Nucleus accumbens (tissue), 56 donors: ENCODE measurements at regions not wholly inside any gene's neighbourhood (a gene's known extent, or its start where the extent isn't known, plus 50 kb on each side); places are given as distances from the start of the nearest gene placed in this dataset.
"Not testable (repeated sequence)": the region's sequence is repeated elsewhere in the genome, so short reads cannot be mapped to it uniquely, and the experiment has no call there.

Experiments used
- DNase-seq, 56 donors: peaks; one replicate each; lab custom pipeline; 2025; lab: John Stamatoyannopoulos, UW

DNA sequence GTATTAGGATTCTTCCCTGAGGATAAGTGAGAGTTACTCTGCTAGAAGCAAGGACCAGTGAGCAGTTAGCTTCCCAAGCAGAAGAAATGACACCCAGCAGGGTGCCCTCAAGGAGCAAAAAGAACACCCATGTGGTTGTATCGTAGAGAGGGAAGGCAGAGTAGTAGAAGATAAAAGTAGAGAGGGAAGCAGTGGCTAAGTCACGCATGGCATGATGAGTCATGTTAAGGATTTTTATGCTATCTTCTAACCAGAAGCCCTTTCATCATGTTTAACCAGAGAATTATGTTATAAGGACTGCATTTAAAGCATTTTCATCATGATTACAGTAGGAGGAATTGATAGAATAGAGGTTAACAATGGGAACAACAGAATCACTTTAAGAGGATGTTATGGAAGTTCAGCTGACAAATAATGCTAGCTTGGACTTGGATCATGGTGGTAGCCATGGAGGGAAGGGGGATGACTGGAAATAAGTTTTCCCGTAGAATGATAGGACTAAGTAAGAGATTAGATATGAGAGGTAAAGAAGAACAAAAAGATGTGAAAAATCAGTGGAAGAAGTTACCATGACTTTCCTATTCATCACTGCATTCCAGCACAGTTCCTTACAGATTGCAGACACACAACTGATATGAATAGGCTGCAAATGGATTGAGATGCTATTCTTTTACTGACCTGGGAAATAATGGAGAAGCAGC, 383.5 kb upstream of the INTU start:
- no peak for DNase-seq

DNA sequence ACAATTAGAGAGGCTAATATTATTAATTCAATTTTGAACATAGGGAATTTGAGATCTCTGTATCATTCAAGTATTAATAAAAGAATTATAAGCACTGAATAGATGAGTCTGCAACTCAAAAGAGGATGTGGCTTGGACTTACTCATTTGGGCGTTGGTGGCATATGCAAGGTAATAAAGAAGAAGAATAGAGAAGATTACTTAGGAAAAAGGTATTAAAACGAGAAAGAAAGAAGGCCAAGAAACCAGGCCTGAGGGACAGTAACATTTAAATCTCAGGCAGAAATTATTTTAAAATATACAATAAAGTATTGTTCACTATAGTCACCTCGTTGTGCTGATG, 383.0 kb upstream of the INTU start:
- no peak for DNase-seq

- no peak for DNase-seq
Measured at GRCh38 chr4:127250577-127250976, 382.2 kb upstream of the INTU start.

GRCh38 chr4:127251423-127251822, 381.3 kb upstream of the INTU start:
- DNase-seq = no peak

- no peak for DNase-seq
Measured at GRCh38 chr4:127256500-127256899, 376.3 kb upstream of the INTU start.

GRCh38 chr4:127261476-127261875, 371.3 kb upstream of the INTU start:
- DNase-seq = no peak

DNA sequence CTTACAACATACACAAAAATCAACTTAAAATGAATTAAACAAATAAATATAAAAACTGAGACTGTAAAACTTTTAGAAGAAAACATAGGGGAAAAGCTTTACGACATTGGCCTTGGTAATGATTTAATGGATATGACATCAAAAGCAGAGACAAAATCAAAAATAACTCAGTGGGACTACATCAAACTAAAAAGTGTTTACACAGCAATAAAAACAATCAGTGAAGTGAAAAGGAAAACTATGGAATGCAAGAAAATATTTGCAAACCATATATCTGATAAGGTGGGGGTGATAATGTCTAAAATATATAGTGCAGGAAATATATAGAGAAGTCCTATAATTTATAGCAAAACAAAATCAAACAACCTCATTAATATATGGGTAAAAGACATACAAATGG, 364.4 kb upstream of the INTU start:
- no peak for DNase-seq

- not testable (repeated sequence) for DNase-seq
Measured at GRCh38 chr4:127277023-127277422, 355.7 kb upstream of the INTU start.

- DNase-seq = no peak
Measured at GRCh38 chr4:127284236-127284635, 348.5 kb upstream of the INTU start.

DNA sequence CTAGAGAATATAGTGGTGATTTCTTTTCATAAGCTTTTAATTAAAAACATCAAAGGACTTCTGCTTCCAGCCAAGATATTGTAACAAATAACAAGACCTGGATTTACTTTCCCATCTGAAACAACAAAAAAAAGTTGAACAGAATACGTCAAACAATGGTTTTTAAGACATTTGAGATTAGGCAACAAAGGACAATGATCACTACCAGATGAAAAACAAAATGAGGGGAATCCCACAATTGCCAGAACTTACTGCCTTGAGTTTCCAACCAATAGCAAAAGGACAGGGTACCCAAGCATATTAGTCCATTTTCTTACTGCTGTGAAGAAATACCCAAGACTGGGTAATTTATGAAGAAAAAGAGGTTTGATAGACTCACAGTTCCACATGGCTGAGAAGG, 341.4 kb upstream of the INTU start:
- no peak for DNase-seq

DNA sequence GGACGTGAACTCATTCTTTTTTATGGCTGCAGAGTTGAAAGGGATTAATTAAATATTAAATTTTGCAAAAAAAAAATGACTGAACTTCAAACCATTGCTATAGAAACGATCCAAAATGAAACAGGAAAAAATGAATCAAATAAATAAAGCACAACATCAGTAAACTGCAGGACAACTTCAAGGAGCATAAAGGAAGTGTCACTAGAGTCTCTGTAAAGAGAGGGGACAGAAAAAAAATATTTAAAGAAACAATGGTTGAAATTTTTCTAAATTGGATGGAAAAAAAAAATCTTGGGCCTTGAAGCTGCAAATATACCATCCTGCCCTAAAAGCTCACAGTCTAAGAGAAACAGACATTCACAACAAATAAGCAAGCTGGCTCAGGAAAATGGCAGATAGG, 339.3 kb upstream of the INTU start:
- DNase-seq = no peak

DNA sequence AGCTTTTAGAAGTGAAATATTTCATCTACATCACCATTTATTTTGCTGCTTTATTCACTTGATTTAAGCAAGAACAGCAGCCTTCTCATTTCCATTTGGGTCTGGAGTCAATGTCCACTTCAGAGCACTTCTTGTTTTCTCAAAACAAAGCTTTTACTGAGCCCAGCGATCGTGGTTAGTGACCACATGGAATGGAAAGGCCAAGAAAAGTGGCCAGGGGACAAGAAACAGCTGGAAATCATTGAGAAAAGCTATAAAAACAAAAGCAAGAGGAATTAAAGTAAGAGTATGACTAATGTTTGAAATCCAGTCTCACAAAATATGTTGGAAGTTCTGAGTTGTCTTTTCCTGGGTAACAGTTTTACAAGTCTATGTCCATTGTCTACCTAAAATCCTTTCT, 328.4 kb upstream of the INTU start:
- DNase-seq = no peak

DNA sequence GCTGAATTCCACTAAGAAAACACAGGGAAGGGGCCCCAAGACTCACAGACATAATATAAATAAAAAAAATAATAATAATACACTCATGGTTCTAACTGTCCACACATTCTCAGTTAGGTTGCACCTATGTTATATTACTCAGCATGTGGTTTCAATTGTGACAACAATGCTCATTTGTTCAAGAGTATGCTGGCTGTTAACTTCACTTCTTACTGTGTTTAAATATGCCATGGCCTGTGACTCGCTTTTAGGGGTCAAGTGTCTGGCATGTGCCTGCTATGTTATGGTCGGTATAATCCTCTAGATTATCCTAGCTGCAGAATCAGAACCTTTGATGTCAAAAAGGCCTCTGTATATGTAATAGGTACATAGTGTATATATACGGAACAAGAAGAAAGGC, 324.8 kb upstream of the INTU start:
- no peak for DNase-seq

- no peak for DNase-seq
Measured at GRCh38 chr4:127309369-127310102, 323.2 kb upstream of the INTU start.

DNA sequence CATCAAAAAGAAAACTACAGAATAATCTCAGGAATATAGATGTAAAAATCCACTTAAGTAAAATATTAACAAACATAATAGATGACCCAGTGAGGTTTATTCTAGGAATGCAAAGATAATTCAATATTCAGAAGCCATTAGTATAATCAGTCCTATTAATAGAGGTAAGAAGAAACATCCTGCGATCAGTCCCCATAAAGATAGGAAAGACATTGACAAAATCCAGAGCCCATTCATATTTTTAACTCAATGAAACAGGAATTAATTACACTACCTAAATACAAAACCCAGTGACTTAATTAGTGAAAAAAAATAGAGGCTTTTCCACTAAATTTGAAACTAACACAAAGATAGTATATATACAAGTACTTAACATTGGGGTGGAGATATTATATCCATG, 321.4 kb upstream of the INTU start:
- no peak for DNase-seq

DNA sequence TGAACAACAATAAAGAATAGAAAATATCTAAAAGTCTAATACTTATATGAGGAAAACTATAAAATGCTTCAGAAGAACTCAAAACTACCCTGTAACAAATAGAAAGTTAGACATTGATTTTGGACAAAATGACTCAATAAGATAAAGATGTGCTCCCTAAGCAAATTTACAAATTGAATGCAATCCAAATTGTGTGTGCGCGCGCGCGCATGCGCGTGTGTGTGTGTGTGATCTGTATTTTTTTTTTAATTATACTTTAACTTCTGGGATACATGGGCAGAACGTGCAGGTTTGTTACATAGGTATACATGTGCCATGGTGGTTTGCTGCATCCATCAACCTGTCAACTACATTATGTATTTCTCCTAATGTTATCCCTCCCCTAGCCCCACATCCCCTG, 320.8 kb upstream of the INTU start:
- no peak for DNase-seq

DNA sequence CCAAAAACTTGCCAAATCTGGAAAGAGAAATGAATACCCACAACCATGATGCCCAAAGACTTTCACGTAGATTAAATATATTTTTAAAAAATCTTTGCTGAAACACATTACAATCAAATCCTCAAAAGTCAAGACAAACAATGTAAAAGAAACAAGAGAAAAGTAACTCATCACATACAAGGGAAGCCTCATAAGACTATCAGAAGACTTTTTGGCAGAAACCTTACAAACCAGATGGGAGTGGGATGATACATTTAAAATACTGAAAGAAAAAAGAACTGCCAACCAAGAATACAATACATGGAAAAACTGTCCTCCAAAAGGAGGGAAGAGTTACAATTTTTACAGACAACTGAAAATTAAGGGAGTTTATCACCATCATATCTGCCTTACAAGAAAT, 319.0 kb upstream of the INTU start:
- DNase-seq = no peak

DNA sequence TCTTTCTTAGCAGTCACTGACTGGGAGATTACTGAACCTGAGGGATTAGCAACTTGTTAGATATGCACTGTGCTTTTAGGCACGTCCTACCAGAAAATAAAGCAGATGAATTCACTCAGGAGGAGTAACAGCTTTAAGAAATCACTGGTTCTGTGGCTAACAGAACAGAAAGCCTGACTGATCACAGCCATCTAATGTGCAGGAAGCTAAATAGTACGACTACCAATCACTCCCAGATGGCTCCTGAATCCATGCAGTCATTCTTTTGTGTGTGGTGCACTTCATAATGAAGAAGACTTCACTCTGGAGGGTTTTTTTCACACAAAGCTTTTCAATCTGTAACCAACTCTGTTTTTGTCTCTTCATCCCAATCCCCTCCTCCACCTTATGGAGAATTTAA, 305.3 kb upstream of the INTU start:
- DNase-seq = no peak

- no peak for DNase-seq
Measured at GRCh38 chr4:127335073-127335620, 297.6 kb upstream of the INTU start.

GRCh38 chr4:127335732-127336131, 297.0 kb upstream of the INTU start:
- no peak for DNase-seq

DNA sequence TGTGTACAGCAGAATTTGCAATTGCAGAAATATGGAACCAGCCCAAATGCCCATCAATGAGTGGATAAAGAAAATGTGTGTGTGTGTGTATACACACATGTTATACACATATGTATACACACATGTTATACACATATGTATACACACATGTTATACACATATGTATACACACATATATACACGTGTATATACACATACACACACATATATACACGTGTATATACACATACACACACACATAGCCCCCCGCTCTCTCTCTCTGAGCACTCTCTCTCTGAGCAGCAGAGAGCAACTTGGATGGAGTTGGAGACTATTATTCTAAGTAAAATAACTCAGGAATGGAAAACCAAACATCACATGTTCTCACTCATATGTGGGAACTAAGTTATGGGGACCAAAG, 289.6 kb upstream of the INTU start:
- not testable (repeated sequence) for DNase-seq

DNA sequence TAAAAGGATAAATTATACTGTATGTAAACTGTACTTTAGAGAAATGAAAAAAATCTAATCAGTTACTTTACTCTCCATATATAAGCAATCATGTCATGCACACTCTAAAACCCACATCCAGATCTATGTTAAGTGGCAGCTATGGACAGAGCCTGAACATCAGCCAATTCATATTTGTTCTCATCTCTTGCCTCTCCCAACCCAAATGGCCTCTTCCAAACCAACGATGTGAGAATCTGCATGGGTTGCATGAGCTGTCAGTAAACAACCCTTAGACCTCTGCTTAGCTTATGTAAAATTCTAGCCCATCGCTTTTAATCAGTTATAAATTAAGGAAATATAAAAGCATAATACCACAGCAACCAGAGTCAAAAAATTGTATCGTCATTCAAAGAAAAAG, 288.7 kb upstream of the INTU start:
- DNase-seq = no peak
